ENCODE measurements at regions not wholly inside any gene's neighbourhood (a gene's known extent, or its start where the extent isn't known, plus 50 kb on each side); places are given as distances from the start of the nearest gene placed in this dataset.
A peak's percentile ranks its signal among the peaks of the same experiment; 100 is the strongest.

DNA sequence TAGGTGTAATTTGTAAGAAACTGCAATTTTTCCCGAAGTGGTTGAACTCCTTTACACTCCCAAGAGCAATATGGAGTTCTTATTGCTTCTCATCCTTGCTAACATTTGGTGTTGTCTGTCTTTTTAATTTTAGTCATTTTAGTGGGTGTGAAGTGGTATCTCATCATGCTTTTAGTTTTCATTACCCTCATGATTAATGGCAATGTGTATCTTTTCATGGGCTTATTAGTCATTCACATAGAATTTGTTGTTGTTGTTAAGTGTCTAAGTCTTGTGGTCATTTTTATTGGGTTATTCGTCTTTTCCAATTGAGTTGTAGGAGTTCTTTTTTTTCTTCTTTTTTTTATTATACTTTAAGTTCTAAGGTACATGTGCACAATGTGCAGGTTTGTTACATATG lies 238.3 kb upstream of the SESN3 start:
- intact Hi-C loops (cut with DNase I), result no loop called here
- H3K36me3 ChIP-seq (ENCODE audit: control insufficient read depth in 2 of 3, insufficient read depth in 3 of 3, low read length in 3 of 3), result no peaks in the 10 kb centered on the region

DNA sequence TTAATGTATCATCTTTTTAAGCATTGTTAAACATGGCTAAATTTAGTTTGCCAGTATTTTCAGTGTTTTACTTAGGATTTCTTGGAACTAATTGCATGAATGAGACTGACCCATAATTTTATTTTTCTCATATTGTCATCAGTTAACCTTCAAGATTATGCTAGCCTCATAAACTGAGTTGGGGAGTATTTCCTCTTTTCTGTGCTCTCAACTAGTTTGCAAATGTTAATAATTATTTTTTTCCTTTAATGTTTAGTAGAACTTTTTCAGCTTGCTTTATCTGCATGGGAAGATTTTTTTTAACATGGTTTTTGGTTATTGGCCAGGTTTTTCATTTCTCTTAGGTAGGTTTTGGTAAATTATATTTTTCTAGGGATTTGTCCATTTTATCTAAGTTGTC lies 235.4 kb upstream of the SESN3 start:
- Histone ChIP-seq H3K27me3 (ENCODE audit: control insufficient read depth, insufficient read depth, low read length) (no peaks in the 10 kb centered on the region), H3K4me1 (ENCODE audit: control insufficient read depth in 2 of 3, insufficient read depth in 2 of 3, low read depth in 1 of 3, low read length in 3 of 3) (peaks cover 0 to 2% (median 0%) of the 10 kb centered on the region in 3 donors), H3K36me3 (ENCODE audit: control insufficient read depth in 2 of 3, insufficient read depth in 3 of 3, low read length in 3 of 3) (no peaks in the 10 kb centered on the region), H3K9me3 (ENCODE audit: control insufficient read depth in 2 of 3, insufficient read depth in 1 of 3, low read length in 3 of 3) (no peaks in the 10 kb centered on the region), H3K4me3 (ENCODE audit: low read length in 3 of 3) (no peak overlapping the region), H3K27ac (ENCODE audit: low read depth in 2 of 2, low read length in 2 of 2) (no peak overlapping the region), H3K9ac (ENCODE audit: low read length in 3 of 3) (no peak overlapping the region)
- FAIRE-seq (peak; percentile 8), DNase-seq (no peak)
- intact Hi-C loops (cut with DNase I), result no loop called here
- TF ChIP-seq, protein P1, sequence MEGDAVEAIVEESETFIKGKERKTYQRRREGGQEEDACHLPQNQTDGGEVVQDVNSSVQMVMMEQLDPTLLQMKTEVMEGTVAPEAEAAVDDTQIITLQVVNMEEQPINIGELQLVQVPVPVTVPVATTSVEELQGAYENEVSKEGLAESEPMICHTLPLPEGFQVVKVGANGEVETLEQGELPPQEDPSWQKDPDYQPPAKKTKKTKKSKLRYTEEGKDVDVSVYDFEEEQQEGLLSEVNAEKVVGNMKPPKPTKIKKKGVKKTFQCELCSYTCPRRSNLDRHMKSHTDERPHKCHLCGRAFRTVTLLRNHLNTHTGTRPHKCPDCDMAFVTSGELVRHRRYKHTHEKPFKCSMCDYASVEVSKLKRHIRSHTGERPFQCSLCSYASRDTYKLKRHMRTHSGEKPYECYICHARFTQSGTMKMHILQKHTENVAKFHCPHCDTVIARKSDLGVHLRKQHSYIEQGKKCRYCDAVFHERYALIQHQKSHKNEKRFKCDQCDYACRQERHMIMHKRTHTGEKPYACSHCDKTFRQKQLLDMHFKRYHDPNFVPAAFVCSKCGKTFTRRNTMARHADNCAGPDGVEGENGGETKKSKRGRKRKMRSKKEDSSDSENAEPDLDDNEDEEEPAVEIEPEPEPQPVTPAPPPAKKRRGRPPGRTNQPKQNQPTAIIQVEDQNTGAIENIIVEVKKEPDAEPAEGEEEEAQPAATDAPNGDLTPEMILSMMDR (IDR thresholded peaks at IDR 0.05; ENCODE audit: borderline replicate concordance, extremely low read depth, insufficient read depth), result no peak

More for the DNA sequence above, 238.3 kb upstream of the SESN3 start:
- Histone ChIP-seq H3K9ac (ENCODE audit: low read length in 3 of 3) (no peak overlapping the region), H3K27me3 (ENCODE audit: control insufficient read depth, insufficient read depth, low read length) (no peaks in the 10 kb centered on the region), H3K4me3 (ENCODE audit: low read length in 3 of 3) (no peak overlapping the region), H3K27ac (ENCODE audit: low read depth in 2 of 2, low read length in 2 of 2) (no peak overlapping the region), H3K9me3 (ENCODE audit: control insufficient read depth in 2 of 3, insufficient read depth in 1 of 3, low read length in 3 of 3) (no peaks in the 10 kb centered on the region), H3K4me1 (ENCODE audit: control insufficient read depth in 2 of 3, insufficient read depth in 2 of 3, low read depth in 1 of 3, low read length in 3 of 3) (peaks cover 0 to 2% (median 0%) of the 10 kb centered on the region in 3 donors)
- TF ChIP-seq, protein P1 (IDR thresholded peaks at IDR 0.05; ENCODE audit: borderline replicate concordance, extremely low read depth, insufficient read depth), result no peak
- DNase-seq, result no peak
- no peak for FAIRE-seq

DNA sequence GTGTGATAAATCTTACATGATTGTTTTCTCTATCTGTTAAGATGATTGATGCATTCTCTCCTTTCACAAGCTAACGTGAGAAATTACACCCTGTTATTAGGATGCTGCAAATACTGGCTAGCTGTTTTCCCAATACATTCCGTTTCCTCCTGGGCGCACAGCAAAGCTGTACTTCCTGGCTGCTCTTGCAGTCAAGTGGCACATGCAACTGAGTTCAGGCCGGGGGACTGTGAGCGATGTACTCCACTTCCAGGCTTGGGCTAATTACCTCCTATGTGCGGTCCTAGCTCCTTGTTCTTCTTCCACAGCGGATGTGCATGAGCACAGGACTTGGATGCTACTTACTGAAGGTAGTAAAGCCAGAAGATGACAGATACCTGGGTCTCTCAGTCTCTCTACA lies 234.9 kb upstream of the SESN3 start:
- H3K36me3 ChIP-seq (ENCODE audit: control insufficient read depth in 2 of 3, insufficient read depth in 3 of 3, low read length in 3 of 3), result no peaks in the 10 kb centered on the region
- DNase-seq (peak in 3 of 5 donors; percentile 50 to 60 (median 57)), FAIRE-seq (no peak)
- no peak overlapping the region for H3K27ac ChIP-seq (ENCODE audit: low read depth in 2 of 2, low read length in 2 of 2)
- peak overlapping the region in 1 of 3 donors; percentile 7 for H3K4me3 ChIP-seq (ENCODE audit: low read length in 3 of 3)
- intact Hi-C loops (cut with DNase I), result no loop called here
- no peaks in the 10 kb centered on the region for H3K9me3 ChIP-seq (ENCODE audit: control insufficient read depth in 2 of 3, insufficient read depth in 1 of 3, low read length in 3 of 3)
- H3K9ac ChIP-seq (ENCODE audit: low read length in 3 of 3), result no peak overlapping the region
- TF ChIP-seq, protein P1 (IDR thresholded peaks at IDR 0.05; ENCODE audit: borderline replicate concordance, extremely low read depth, insufficient read depth), result no peak
- no peaks in the 10 kb centered on the region for H3K27me3 ChIP-seq (ENCODE audit: control insufficient read depth, insufficient read depth, low read length)
- peaks cover 0 to 2% (median 0%) of the 10 kb centered on the region in 3 donors for H3K4me1 ChIP-seq (ENCODE audit: control insufficient read depth in 2 of 3, insufficient read depth in 2 of 3, low read depth in 1 of 3, low read length in 3 of 3)

DNA sequence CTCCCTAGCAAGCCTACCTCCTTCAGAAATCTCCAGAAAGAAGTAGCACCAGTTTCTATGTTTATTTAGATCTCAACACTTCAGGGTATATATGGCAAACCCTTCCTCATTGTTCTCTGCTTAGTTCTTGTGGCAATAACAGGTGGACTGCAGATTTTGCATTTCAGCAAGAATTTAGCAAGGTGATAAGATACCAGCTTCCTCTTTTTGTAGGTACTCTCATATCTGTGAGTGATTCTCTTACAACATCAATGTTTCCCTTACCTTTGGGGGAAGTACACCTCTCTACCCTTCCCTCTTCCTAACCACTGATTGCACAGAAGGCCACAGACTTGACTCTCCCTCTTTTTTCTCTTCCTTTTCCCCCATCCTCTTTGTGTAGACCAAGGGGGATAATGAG lies 230.9 kb upstream of the SESN3 start:
- intact Hi-C loops (cut with DNase I), result no loop called here
- Histone ChIP-seq H3K4me3 (ENCODE audit: low read length in 3 of 3) (no peak overlapping the region), H3K27ac (ENCODE audit: low read depth in 2 of 2, low read length in 2 of 2) (no peak overlapping the region), H3K27me3 (ENCODE audit: control insufficient read depth, insufficient read depth, low read length) (no peaks in the 10 kb centered on the region), H3K4me1 (ENCODE audit: control insufficient read depth in 2 of 3, insufficient read depth in 2 of 3, low read depth in 1 of 3, low read length in 3 of 3) (peaks cover 2 to 5% (median 2%) of the 10 kb centered on the region in 3 donors), H3K9me3 (ENCODE audit: control insufficient read depth in 2 of 3, insufficient read depth in 1 of 3, low read length in 3 of 3) (no peaks in the 10 kb centered on the region), H3K9ac (ENCODE audit: low read length in 3 of 3) (no peak overlapping the region), H3K36me3 (ENCODE audit: control insufficient read depth in 2 of 3, insufficient read depth in 3 of 3, low read length in 3 of 3) (no peaks in the 10 kb centered on the region)
- FAIRE-seq (no peak), DNase-seq (no peak)
- TF ChIP-seq, protein P1 (IDR thresholded peaks at IDR 0.05; ENCODE audit: borderline replicate concordance, extremely low read depth, insufficient read depth), result no peak
